OCI-LY1 (cell line): ENCODE measurements at regions not wholly inside any gene's neighbourhood (a gene's known extent, or its start where the extent isn't known, plus 50 kb on each side); places are given as distances from the start of the nearest gene placed in this dataset.

Source experiments
- EZH2 ChIP-seq: fragments of 200-600 bp; sonication (generic), shearing (Covaris generic); IDR thresholded peaks from 2 replicates; pipeline ENCODE4 v1.8.0; 2017; ENCODE audit warnings: borderline replicate concordance, mixed run types, mild to moderate bottlenecking, antibody characterized with exemption, low read length, moderate library complexity, mixed read lengths
- TF ChIP-seq, protein P1 (sequence below): fragments of 200-600 bp; sonication (generic), shearing (Covaris generic); IDR thresholded peaks from 2 replicates; pipeline ENCODE4 v1.5.1; 2017; ENCODE audit warnings: mild to moderate bottlenecking, antibody characterized with exemption, low read length, moderate library complexity, mixed read lengths

GRCh38 chr5:112685386-112685785, 52.3 kb upstream of the APC start:
- TF ChIP-seq, protein P1, sequence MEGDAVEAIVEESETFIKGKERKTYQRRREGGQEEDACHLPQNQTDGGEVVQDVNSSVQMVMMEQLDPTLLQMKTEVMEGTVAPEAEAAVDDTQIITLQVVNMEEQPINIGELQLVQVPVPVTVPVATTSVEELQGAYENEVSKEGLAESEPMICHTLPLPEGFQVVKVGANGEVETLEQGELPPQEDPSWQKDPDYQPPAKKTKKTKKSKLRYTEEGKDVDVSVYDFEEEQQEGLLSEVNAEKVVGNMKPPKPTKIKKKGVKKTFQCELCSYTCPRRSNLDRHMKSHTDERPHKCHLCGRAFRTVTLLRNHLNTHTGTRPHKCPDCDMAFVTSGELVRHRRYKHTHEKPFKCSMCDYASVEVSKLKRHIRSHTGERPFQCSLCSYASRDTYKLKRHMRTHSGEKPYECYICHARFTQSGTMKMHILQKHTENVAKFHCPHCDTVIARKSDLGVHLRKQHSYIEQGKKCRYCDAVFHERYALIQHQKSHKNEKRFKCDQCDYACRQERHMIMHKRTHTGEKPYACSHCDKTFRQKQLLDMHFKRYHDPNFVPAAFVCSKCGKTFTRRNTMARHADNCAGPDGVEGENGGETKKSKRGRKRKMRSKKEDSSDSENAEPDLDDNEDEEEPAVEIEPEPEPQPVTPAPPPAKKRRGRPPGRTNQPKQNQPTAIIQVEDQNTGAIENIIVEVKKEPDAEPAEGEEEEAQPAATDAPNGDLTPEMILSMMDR: no peak
- TF ChIP-seq EZH2: no peak
